Right lobe of liver (tissue), 6 donors: ENCODE measurements at regions not wholly inside any gene's neighbourhood (a gene's known extent, or its start where the extent isn't known, plus 50 kb on each side); places are given as distances from the start of the nearest gene placed in this dataset.

ENCODE experiments used
- ATAC-seq, 4 donors: fragments of 200-7000 bp; cut with Tn5 transposase; one replicate each; pipeline ENCODE4 v1.9.1; 2020; ENCODE audit warnings: mild to moderate bottlenecking in 4 of 4, moderate library complexity in 4 of 4
- DNase-seq, 3 donors: peaks; one replicate each; pipeline ENCODE4 v3.0.0-alpha.2; 2020
- H3K27ac ChIP-seq, 3 donors: fragments of 200-600 bp; one replicate each; pipeline ENCODE4 v1.8.0; 2022
- H3K27me3 ChIP-seq, 2 donors: fragments of 200-600 bp; one replicate each; pipeline ENCODE4 v1.8.0; 2022
- H3K36me3 ChIP-seq, 4 donors: fragments of 200-600 bp; sonication (generic) in 1 of 4; one replicate each; pipeline versions ENCODE4 v1.5.1 to v1.8.0; 2017 to 2022; ENCODE audit warnings: control low read depth in 1 of 4
- H3K4me1 ChIP-seq, 4 donors: fragments of 200-600 bp; sonication (generic) in 1 of 4; one replicate each; pipeline versions ENCODE4 v1.5.1 to v1.8.0; 2017 to 2022; ENCODE audit warnings: control low read depth in 1 of 4
- H3K4me3 ChIP-seq, 3 donors: fragments of 200-600 bp; one replicate each; pipeline ENCODE4 v1.8.0; 2022
- H3K9me3 ChIP-seq, 4 donors: fragments of 200-600 bp; sonication (generic) in 1 of 4; one replicate each; pipeline versions ENCODE4 v1.5.1 to v1.8.0; 2017 to 2022; ENCODE audit warnings: control low read depth in 1 of 4
- POLR2A ChIP-seq: fragments of 450-650 bp; IDR thresholded peaks from one replicate; pipeline ENCODE4 v1.6.1; 2017; ENCODE audit warnings: antibody characterized with exemption, mild to moderate bottlenecking
- WGBS: methylation state at CpG from one replicate; pipeline ENCODE4 v1.1.6; 2018; ENCODE audit warnings: low coverage, low lambda C conversion rate; ENCODE audit not compliant: insufficient coverage; ENCODE audit errors: missing lambda C conversion rate; 5-methylcytosine and 5-hydroxymethylcytosine counted together
- intact Hi-C, 2 donors: fragments of 100-400 bp; cut with DNase I; formaldehyde crosslinking; loops; one replicate each; pipeline versions ENCODE4 v1.11.2 to v1.14.1; 2022
- TF ChIP-seq, protein P1 (sequence below), 4 donors: fragments of 200-600 bp in 3 of 4; fragments of 450-650 bp in 1 of 4; IDR thresholded peaks; one replicate each; pipeline versions ENCODE4 v1.5.1 to v1.8.0; 2016 to 2022; ENCODE audit warnings: antibody characterized with exemption in 4 of 4, mild to moderate bottlenecking in 2 of 4
- donor health status: DM: no; HTN: yes; CAD: no.
- donor health status: DM: no; HTN: no; CAD: no.
- donor health status: DM: no; HTN: no; CAD: no.
- donor health status: DM: no; HTN: yes; CAD: no.
- donor health status: DM: no; HTN: yes; CAD: no.

DNA sequence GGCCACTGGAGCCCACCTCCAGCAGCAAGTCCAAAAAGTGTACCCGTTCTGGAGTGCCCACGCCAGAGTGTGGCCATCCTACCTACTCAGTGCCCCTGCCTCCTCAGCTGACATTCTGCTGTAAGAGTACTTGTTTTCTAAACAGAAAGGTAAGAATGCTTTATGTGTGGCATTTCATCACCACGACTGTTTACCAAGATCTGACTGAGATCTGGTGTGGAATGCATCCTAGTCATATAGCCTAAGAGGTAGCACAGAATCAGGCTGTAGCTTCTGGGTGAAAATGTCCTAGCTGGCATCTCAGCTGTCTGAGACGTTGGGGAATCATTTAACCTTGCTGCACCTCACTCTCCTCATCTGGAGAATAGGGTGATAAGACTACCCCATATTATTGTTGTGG is 638.7 kb upstream of the TENM3 start:
- intact Hi-C loops = no loop called here
- ATAC-seq = no peak
- DNase-seq = no peak
- no peaks in the 10 kb centered on the region for H3K27me3 ChIP-seq
- H3K27ac ChIP-seq = no peak overlapping the region
- H3K9me3 ChIP-seq = no peaks in the 10 kb centered on the region
- 38% methylated on average over 4 of the region's 4 CpGs for WGBS
- no peaks in the 10 kb centered on the region for H3K4me1 ChIP-seq
- H3K36me3 ChIP-seq = no peaks in the 10 kb centered on the region
- no peak overlapping the region for H3K4me3 ChIP-seq
- no peak for TF ChIP-seq POLR2A

DNA sequence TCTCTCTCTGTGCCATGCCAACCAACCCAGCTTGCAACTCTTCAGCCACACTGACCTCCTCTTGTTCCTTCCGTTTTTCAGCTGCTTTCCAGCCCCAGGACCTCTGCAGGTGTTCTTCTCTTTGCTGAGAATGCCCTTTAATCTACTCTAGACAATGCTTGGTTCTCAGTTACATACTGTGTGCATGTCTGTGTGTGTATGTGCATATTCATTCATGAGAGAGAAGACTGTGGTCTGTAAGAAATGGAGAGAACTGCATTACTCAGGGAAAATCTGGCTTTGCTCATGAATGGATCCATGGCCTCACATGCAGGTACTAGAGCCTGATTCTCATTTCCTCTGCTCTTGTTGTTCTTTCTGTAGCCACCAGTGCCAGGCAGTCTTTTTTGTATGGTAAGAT is 636.9 kb upstream of the TENM3 start:
- no peak for DNase-seq
- H3K27ac ChIP-seq = no peak overlapping the region
- no peaks in the 10 kb centered on the region for H3K9me3 ChIP-seq
- no peaks in the 10 kb centered on the region for H3K4me1 ChIP-seq
- no peaks in the 10 kb centered on the region for H3K27me3 ChIP-seq
- no peaks in the 10 kb centered on the region for H3K36me3 ChIP-seq
- intact Hi-C loops = no loop called here
- WGBS = 13% methylated on average over 1 of the region's 1 CpG
- H3K4me3 ChIP-seq = no peak overlapping the region
- ATAC-seq = no peak
- TF ChIP-seq, protein P1, sequence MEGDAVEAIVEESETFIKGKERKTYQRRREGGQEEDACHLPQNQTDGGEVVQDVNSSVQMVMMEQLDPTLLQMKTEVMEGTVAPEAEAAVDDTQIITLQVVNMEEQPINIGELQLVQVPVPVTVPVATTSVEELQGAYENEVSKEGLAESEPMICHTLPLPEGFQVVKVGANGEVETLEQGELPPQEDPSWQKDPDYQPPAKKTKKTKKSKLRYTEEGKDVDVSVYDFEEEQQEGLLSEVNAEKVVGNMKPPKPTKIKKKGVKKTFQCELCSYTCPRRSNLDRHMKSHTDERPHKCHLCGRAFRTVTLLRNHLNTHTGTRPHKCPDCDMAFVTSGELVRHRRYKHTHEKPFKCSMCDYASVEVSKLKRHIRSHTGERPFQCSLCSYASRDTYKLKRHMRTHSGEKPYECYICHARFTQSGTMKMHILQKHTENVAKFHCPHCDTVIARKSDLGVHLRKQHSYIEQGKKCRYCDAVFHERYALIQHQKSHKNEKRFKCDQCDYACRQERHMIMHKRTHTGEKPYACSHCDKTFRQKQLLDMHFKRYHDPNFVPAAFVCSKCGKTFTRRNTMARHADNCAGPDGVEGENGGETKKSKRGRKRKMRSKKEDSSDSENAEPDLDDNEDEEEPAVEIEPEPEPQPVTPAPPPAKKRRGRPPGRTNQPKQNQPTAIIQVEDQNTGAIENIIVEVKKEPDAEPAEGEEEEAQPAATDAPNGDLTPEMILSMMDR (IDR thresholded peaks at IDR 0.05) = no peak
- TF ChIP-seq POLR2A = no peak

DNA sequence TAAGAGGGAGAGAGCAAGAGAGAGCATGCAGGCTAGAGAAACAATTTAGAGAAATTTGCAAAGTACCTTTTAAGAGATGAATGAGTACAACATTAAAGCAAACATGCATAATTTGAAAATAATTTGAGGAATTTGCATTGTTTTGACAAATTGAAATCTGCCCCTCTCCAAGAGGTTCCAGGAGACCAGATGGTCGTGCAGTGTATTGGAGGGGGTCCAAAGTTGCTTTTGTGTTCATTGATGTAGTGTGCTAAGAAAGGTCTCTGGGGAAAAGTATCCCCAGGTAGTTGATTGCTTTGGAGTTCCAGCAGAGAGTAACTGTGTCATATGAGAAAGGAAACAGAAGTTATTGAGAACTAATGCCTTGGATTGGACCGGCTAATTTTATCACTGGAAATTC is 635.0 kb upstream of the TENM3 start:
- Histone ChIP-seq H3K27ac (no peak overlapping the region), H3K9me3 (no peaks in the 10 kb centered on the region)
- no peak for TF ChIP-seq POLR2A
- TF ChIP-seq, protein P1 (IDR thresholded peaks at IDR 0.05) = no peak

DNA sequence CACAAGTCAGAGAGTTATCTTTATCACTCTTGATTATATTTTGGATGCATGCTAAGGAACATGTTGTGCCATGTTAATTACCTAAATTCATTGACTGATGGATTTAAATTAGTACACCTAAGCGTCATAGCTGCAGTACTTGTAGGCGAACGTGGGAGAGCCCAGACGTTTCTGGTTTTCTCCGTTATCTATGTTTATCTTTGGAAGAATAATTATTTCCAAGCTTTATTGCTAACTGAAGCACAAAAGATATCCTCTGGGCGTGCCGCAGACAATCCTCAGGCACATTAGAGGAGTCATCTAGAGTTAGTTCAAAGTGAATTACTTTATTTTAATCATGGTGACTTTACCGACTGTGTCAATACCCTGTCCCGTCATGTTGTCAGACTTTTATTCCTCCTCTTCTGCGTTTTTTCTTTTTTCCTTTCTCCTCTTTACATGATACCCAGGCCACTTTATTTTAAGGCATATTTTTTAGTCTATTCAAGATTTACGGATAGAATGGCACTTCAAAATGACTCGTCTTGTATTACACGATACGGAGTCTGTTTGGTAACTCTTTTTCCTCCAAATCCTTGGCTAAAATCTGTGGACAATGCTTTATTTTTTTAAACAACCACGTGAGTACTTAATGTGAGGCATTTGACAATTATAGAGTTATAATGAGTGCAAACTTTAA is 632.0 kb upstream of the TENM3 start:
- 47% methylated on average over 15 of the region's 15 CpGs for WGBS
- intact Hi-C loops = no loop called here
- no peak for ATAC-seq

More for the DNA sequence above, 635.0 kb upstream of the TENM3 start:
- DNase-seq (no peak), ATAC-seq (no peak)
- WGBS = 27% methylated on average over 2 of the region's 2 CpGs
- intact Hi-C loops = no loop called here
- no peaks in the 10 kb centered on the region for H3K36me3 ChIP-seq
- H3K4me1 ChIP-seq = no peaks in the 10 kb centered on the region
- H3K4me3 ChIP-seq = no peak overlapping the region
- no peaks in the 10 kb centered on the region for H3K27me3 ChIP-seq

DNA sequence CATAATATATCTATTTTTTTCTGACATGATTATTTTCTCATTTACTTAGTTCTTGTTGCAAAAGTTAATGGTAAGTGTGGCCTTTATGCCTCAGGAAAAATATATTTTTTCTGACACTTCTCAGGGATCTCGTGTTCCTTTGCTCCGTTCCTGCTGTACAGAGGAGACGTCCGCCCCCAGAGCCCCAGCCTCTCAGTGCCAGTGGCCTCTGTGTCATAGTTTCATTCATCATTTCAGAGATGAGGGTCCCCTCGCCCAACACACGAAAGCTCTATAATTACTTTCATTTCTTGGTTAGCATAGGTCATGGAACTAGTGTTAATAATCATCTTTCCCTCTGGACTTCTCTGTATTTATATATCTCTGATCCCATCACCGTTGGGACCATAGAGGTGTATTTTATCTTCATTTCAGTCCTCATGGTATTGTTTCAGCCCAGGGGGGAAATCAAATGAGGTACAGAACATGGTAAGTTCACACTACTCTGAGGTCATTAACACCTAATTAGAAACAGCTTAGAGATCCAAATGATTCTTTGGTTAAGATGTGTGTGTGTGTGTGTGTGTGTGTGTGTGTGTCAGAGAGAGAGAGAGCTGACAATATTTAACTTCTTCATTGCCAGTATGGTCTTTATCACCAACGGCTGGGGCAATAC is 631.1 kb upstream of the TENM3 start:
- Histone ChIP-seq H3K27me3 (no peaks in the 10 kb centered on the region), H3K4me1 (no peaks in the 10 kb centered on the region), H3K27ac (no peak overlapping the region), H3K9me3 (no peaks in the 10 kb centered on the region), H3K36me3 (no peaks in the 10 kb centered on the region), H3K4me3 (no peak overlapping the region)
- ATAC-seq = no peak
- 27% methylated on average over 8 of the region's 8 CpGs for WGBS
- intact Hi-C loops = no loop called here
- DNase-seq = no peak
- TF ChIP-seq, protein P1 (IDR thresholded peaks at IDR 0.05) = no peak
- TF ChIP-seq POLR2A = no peak

More for the DNA sequence above, 632.0 kb upstream of the TENM3 start:
- Histone ChIP-seq H3K36me3 (no peaks in the 10 kb centered on the region), H3K4me3 (no peak overlapping the region), H3K27me3 (no peaks in the 10 kb centered on the region), H3K4me1 (no peaks in the 10 kb centered on the region), H3K9me3 (no peaks in the 10 kb centered on the region), H3K27ac (no peak overlapping the region)
- DNase-seq = no peak
- TF ChIP-seq, protein P1 (IDR thresholded peaks at IDR 0.05) = no peak
- TF ChIP-seq POLR2A = no peak
